BJ (cell line): ENCODE measurements at regions not wholly inside any gene's neighbourhood (a gene's known extent, or its start where the extent isn't known, plus 50 kb on each side); places are given as distances from the start of the nearest gene placed in this dataset.

Source experiments
- CTCF ChIA-PET: fragments of 350-600 bp; formaldehyde crosslinking; extraction: SDS; loops from one replicate; lab custom pipeline; 2021; ENCODE audit warnings: antibody characterized with exemption, inconsistent platforms; lab: Yijun Ruan, JAX
- POLR2A ChIA-PET: fragments of 300-600 bp; sonication (Branson Sonifier 250); formaldehyde crosslinking; extraction: SDS; loops from one replicate; lab custom pipeline; 2021; ENCODE audit warnings: antibody characterized with exemption; lab: Charles Lee
- DNase-seq: peaks from one replicate; pipeline ENCODE4 v3.0.0-alpha.2; 2011; ENCODE audit warnings: low read depth
- H3K27me3 ChIP-seq: 2 replicates; pipeline ENCODE4 v1.6.0; 2011; ENCODE audit warnings: low read length; ENCODE audit not compliant: control insufficient read depth, insufficient read depth
- H3K36me3 ChIP-seq: 2 replicates; pipeline ENCODE4 v1.5.1; 2011; ENCODE audit warnings: low read length; ENCODE audit not compliant: control insufficient read depth, insufficient read depth
- H3K4me3 ChIP-seq: 2 replicates; pipeline ENCODE4 v1.5.1; 2011; ENCODE audit warnings: low read depth, mild to moderate bottlenecking, control low read depth, low read length
- CTCF ChIP-seq: IDR thresholded peaks from 2 replicates; pipeline ENCODE4 v1.5.1; 2011; ENCODE audit warnings: low read depth, mild to moderate bottlenecking, control low read depth, inconsistent platforms, low read length, moderate library complexity; ENCODE audit not compliant: insufficient read depth

DNA sequence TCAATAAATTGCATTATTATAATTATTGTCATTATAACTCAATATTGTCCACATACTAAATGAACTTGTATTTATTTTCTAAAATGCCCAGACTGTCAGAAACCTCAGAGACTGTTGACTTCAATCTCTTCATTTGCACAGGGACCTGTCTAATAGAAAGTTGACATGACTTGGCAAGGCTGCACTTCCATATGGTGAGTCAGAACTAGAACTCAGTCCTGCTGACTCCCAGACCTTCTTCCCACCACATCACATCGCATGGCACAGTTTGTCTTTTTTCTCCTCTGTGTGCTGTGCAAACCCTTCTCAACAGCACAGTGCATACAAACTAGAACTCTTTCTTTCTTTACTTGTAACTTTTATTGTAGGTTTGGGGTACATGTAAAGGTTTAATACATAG lies 215.1 kb upstream of the BLID start:
- Histone ChIP-seq H3K36me3 (no peaks in the 10 kb centered on the region), H3K27me3 (no peaks in the 10 kb centered on the region; the same call in 1 of the 2 replicates), H3K4me3 (no peak overlapping the region)
- TF ChIP-seq CTCF, result no peak
- ChIA-PET POLR2A (no interaction called here), CTCF (interaction anchor here (1.5 kb wide), 1 partner anchor 175 kb away, joined by 3 read pairs; no protein-coding TSS in a partner anchor)
- DNase-seq, result no peak

GRCh38 chr11:122330279-122330965 lies 214.4 kb upstream of the BLID start:
- Histone ChIP-seq H3K4me3 (no peak overlapping the region), H3K36me3 (no peaks in the 10 kb centered on the region), H3K27me3 (no peaks in the 10 kb centered on the region; the same call in 1 of the 2 replicates)
- ChIA-PET POLR2A (no interaction called here), CTCF (interaction anchor here (0.5 to 1.5 kb wide), 3 partner anchors 9 to 175 kb away, joined by 3 read pairs; no protein-coding TSS in a partner anchor)
- TF ChIP-seq CTCF, result no peak
- no peak for DNase-seq

GRCh38 chr11:122327528-122327927 lies 211.5 kb upstream of the BLID start:
- Histone ChIP-seq H3K36me3 (no peaks in the 10 kb centered on the region), H3K27me3 (no peaks in the 10 kb centered on the region), H3K4me3 (no peak overlapping the region)
- DNase-seq, result no peak
- ChIA-PET POLR2A (interaction anchor here (0.5 kb wide), 1 partner anchor 14 kb away, joined by 4 read pairs; no protein-coding TSS in a partner anchor), CTCF (no interaction called here)
- no peak for TF ChIP-seq CTCF

- no peak for TF ChIP-seq CTCF
- Histone ChIP-seq H3K36me3 (no peaks in the 10 kb centered on the region), H3K4me3 (no peak overlapping the region), H3K27me3 (no peaks in the 10 kb centered on the region; the same call in 1 of the 2 replicates)
- DNase-seq, result no peak
- CTCF ChIA-PET, result interaction anchor here (0.8 kb wide), 1 partner anchor 14 kb away, joined by 4 read pairs; no protein-coding TSS in a partner anchor
- POLR2A ChIA-PET, result no interaction called here
Observed at GRCh38 chr11:122323754-122324421, 207.9 kb upstream of the BLID start.

DNA sequence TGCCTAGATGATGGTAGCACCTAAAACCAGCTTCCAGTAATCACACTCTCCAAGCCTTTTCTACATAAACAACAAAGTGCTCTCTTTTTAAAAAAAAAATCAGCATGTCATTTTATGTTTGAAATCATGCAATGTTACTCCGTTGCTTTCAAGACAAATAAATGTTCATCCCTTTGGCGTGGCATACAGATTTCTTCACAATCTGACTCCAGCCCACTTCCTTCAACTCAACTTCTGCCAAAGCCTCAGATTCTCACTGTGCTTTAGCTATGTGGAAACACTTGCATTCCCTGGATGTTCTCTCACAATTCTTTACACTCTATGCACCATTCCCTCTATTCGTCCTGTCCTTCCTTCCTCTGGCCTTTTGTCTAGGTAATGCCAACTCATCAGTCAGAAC lies 206.3 kb upstream of the BLID start:
- ChIA-PET POLR2A (interaction anchor here (0.7 kb wide), 1 partner anchor 34 kb away, joined by 3 read pairs; no protein-coding TSS in a partner anchor), CTCF (no interaction called here)
- Histone ChIP-seq H3K36me3 (no peaks in the 10 kb centered on the region), H3K4me3 (no peak overlapping the region), H3K27me3 (no peaks in the 10 kb centered on the region; the same call in 1 of the 2 replicates)
- no peak for TF ChIP-seq CTCF
- DNase-seq, result no peak
